HUES48 (cell line): ENCODE measurements at regions not wholly inside any gene's neighbourhood (a gene's known extent, or its start where the extent isn't known, plus 50 kb on each side); places are given as distances from the start of the nearest gene placed in this dataset.

Source experiments
- H3K27ac ChIP-seq: one replicate; pipeline ENCODE4 v1.7.0; 2013; ENCODE audit warnings: low read depth, low read length, inconsistent platforms
- H3K27me3 ChIP-seq: 2 replicates; pipeline ENCODE4 v1.6.1; 2013; ENCODE audit warnings: mild to moderate bottlenecking, low read length; ENCODE audit not compliant: control insufficient read depth, insufficient read depth
- H3K36me3 ChIP-seq: 2 replicates; pipeline ENCODE4 v1.6.1; 2013; ENCODE audit warnings: low read length; ENCODE audit not compliant: control insufficient read depth, insufficient read depth
- H3K4me1 ChIP-seq: 2 replicates; pipeline ENCODE4 v1.6.1; 2013; ENCODE audit warnings: mild to moderate bottlenecking, low read length; ENCODE audit not compliant: control insufficient read depth, insufficient read depth
- H3K4me3 ChIP-seq: 2 replicates; pipeline ENCODE4 v1.5.1; 2013; ENCODE audit warnings: mild to moderate bottlenecking, low read depth, low read length
- H3K9ac ChIP-seq: 2 replicates; pipeline ENCODE4 v1.6.1; 2013; ENCODE audit warnings: mild to moderate bottlenecking, low read depth, low read length, moderate library complexity
- H3K9me3 ChIP-seq: 2 replicates; pipeline ENCODE4 v1.6.1; 2013; ENCODE audit warnings: low read length; ENCODE audit not compliant: control insufficient read depth, insufficient read depth

- Histone ChIP-seq H3K9ac (no peak overlapping the region), H3K4me1 (peaks cover 7% of the 10 kb centered on the region), H3K27me3 (no peaks in the 10 kb centered on the region), H3K36me3 (no peaks in the 10 kb centered on the region), H3K27ac (no peak overlapping the region), H3K9me3 (no peaks in the 10 kb centered on the region), H3K4me3 (no peak overlapping the region)
Observed at GRCh38 chr1:178625695-178626094, 99.3 kb upstream of the RALGPS2 start.

- no peaks in the 10 kb centered on the region for H3K36me3 ChIP-seq
- no peak overlapping the region for H3K27ac ChIP-seq
- peaks cover 7% of the 10 kb centered on the region for H3K4me1 ChIP-seq
- H3K9ac ChIP-seq, result no peak overlapping the region
- H3K4me3 ChIP-seq, result no peak overlapping the region
- H3K27me3 ChIP-seq, result no peaks in the 10 kb centered on the region
- no peaks in the 10 kb centered on the region for H3K9me3 ChIP-seq
Observed at GRCh38 chr1:178627037-178627436, 98.0 kb upstream of the RALGPS2 start.

- Histone ChIP-seq H3K27me3 (no peaks in the 10 kb centered on the region), H3K27ac (peak overlapping the region; percentile 4), H3K9ac (no peak overlapping the region), H3K9me3 (no peaks in the 10 kb centered on the region), H3K4me3 (no peak overlapping the region), H3K36me3 (no peaks in the 10 kb centered on the region), H3K4me1 (peaks cover 11% of the 10 kb centered on the region)
Observed at GRCh38 chr1:178628637-178629251, 96.3 kb upstream of the RALGPS2 start.

- peak overlapping the region; percentile 44 for H3K27ac ChIP-seq
- no peaks in the 10 kb centered on the region for H3K9me3 ChIP-seq
- no peaks in the 10 kb centered on the region for H3K27me3 ChIP-seq
- H3K36me3 ChIP-seq, result no peaks in the 10 kb centered on the region
- peaks cover 11% of the 10 kb centered on the region for H3K4me1 ChIP-seq
- no peak overlapping the region for H3K9ac ChIP-seq
- H3K4me3 ChIP-seq, result no peak overlapping the region
Observed at GRCh38 chr1:178629252-178630154, 95.5 kb upstream of the RALGPS2 start.

- H3K9me3 ChIP-seq, result no peaks in the 10 kb centered on the region
Observed at GRCh38 chr1:178630417-178630816, 94.6 kb upstream of the RALGPS2 start.

GRCh38 chr1:178632653-178633052 is 92.4 kb upstream of the RALGPS2 start:
- H3K9ac ChIP-seq, result no peak overlapping the region
- no peak overlapping the region for H3K4me3 ChIP-seq
- no peaks in the 10 kb centered on the region for H3K27me3 ChIP-seq
- H3K36me3 ChIP-seq, result no peaks in the 10 kb centered on the region
- no peaks in the 10 kb centered on the region for H3K9me3 ChIP-seq
- peaks cover 11% of the 10 kb centered on the region for H3K4me1 ChIP-seq
- H3K27ac ChIP-seq, result peak overlapping the region; percentile 53

More at GRCh38 chr1:178630417-178630816, 94.6 kb upstream of the RALGPS2 start:
- Histone ChIP-seq H3K27ac (no peak overlapping the region), H3K27me3 (no peaks in the 10 kb centered on the region), H3K36me3 (no peaks in the 10 kb centered on the region), H3K4me3 (no peak overlapping the region), H3K9ac (no peak overlapping the region), H3K4me1 (peaks cover 11% of the 10 kb centered on the region)

- H3K27me3 ChIP-seq, result no peaks in the 10 kb centered on the region
- peaks cover 11% of the 10 kb centered on the region for H3K4me1 ChIP-seq
- no peaks in the 10 kb centered on the region for H3K36me3 ChIP-seq
- H3K9ac ChIP-seq, result no peak overlapping the region
- no peak overlapping the region for H3K4me3 ChIP-seq
- no peaks in the 10 kb centered on the region for H3K9me3 ChIP-seq
- H3K27ac ChIP-seq, result peak overlapping the region; percentile 53
Observed at GRCh38 chr1:178633056-178633455, 92.0 kb upstream of the RALGPS2 start.

- no peaks in the 10 kb centered on the region for H3K27me3 ChIP-seq
- H3K9ac ChIP-seq, result no peak overlapping the region
- no peaks in the 10 kb centered on the region for H3K9me3 ChIP-seq
- no peaks in the 10 kb centered on the region for H3K36me3 ChIP-seq
- peaks cover 6% of the 10 kb centered on the region for H3K4me1 ChIP-seq
- H3K27ac ChIP-seq, result no peak overlapping the region
- H3K4me3 ChIP-seq, result no peak overlapping the region
Observed at GRCh38 chr1:178634445-178634844, 90.6 kb upstream of the RALGPS2 start.

GRCh38 chr1:178637841-178638240 is 87.2 kb upstream of the RALGPS2 start:
- Histone ChIP-seq H3K36me3 (no peaks in the 10 kb centered on the region), H3K27ac (no peak overlapping the region), H3K4me3 (no peak overlapping the region), H3K4me1 (peaks cover 15% of the 10 kb centered on the region), H3K9me3 (no peaks in the 10 kb centered on the region), H3K9ac (no peak overlapping the region), H3K27me3 (no peaks in the 10 kb centered on the region)

GRCh38 chr1:178639326-178639725 is 85.7 kb upstream of the RALGPS2 start:
- peaks cover 11% of the 10 kb centered on the region; the same call in 1 of the 2 replicates for H3K4me1 ChIP-seq
- no peaks in the 10 kb centered on the region for H3K27me3 ChIP-seq
- no peaks in the 10 kb centered on the region for H3K9me3 ChIP-seq
- H3K36me3 ChIP-seq, result no peaks in the 10 kb centered on the region
- no peak overlapping the region for H3K27ac ChIP-seq
- no peak overlapping the region for H3K9ac ChIP-seq
- H3K4me3 ChIP-seq, result no peak overlapping the region

- Histone ChIP-seq H3K27me3 (no peaks in the 10 kb centered on the region), H3K4me1 (peaks cover 25% of the 10 kb centered on the region), H3K36me3 (no peaks in the 10 kb centered on the region), H3K9ac (no peak overlapping the region), H3K9me3 (no peaks in the 10 kb centered on the region), H3K4me3 (no peak overlapping the region), H3K27ac (no peak overlapping the region)
Observed at GRCh38 chr1:178642282-178642681, 82.8 kb upstream of the RALGPS2 start.
